Stomach (tissue), 4 donors: ENCODE measurements at regions not wholly inside any gene's neighbourhood (a gene's known extent, or its start where the extent isn't known, plus 50 kb on each side); places are given as distances from the start of the nearest gene placed in this dataset.

Source experiments
- CTCF ChIP-seq, 7 experiments: fragments of 450-650 bp in 4 of 7; fragments of 200-600 bp in 3 of 7; sonication (generic) in 3 of 7; IDR thresholded peaks; one replicate each; pipeline ENCODE4 v1.5.1; 2016 to 2019; ENCODE audit warnings: antibody characterized with exemption in 7 of 7, control low read depth in 2 of 7, mild to moderate bottlenecking in 1 of 7
- POLR2A ChIP-seq, 4 donors: fragments of 450-650 bp; IDR thresholded peaks; one replicate each; pipeline ENCODE4 v1.6.1; 2016; ENCODE audit warnings: antibody characterized with exemption in 4 of 4, control low read depth in 2 of 4, mild to moderate bottlenecking in 1 of 4, moderate library complexity in 1 of 4
- POLR2AphosphoS5 ChIP-seq, 3 donors: sonication (generic); formaldehyde crosslinking; IDR thresholded peaks; one replicate each; pipeline ENCODE4 v1.6.1; 2016; ENCODE audit warnings: antibody characterized with exemption in 3 of 3

GRCh38 chr2:120612931-120613330 is 122.7 kb upstream of the GLI2 start:
- no peak for TF ChIP-seq CTCF (IDR thresholded peaks at IDR 0.05)
- no peak for TF ChIP-seq POLR2A (IDR thresholded peaks at IDR 0.05)
- TF ChIP-seq POLR2AphosphoS5 (IDR thresholded peaks at IDR 0.05) = no peak
